ENCODE measurements at regions not wholly inside any gene's neighbourhood (a gene's known extent, or its start where the extent isn't known, plus 50 kb on each side); places are given as distances from the start of the nearest gene placed in this dataset.

DNA sequence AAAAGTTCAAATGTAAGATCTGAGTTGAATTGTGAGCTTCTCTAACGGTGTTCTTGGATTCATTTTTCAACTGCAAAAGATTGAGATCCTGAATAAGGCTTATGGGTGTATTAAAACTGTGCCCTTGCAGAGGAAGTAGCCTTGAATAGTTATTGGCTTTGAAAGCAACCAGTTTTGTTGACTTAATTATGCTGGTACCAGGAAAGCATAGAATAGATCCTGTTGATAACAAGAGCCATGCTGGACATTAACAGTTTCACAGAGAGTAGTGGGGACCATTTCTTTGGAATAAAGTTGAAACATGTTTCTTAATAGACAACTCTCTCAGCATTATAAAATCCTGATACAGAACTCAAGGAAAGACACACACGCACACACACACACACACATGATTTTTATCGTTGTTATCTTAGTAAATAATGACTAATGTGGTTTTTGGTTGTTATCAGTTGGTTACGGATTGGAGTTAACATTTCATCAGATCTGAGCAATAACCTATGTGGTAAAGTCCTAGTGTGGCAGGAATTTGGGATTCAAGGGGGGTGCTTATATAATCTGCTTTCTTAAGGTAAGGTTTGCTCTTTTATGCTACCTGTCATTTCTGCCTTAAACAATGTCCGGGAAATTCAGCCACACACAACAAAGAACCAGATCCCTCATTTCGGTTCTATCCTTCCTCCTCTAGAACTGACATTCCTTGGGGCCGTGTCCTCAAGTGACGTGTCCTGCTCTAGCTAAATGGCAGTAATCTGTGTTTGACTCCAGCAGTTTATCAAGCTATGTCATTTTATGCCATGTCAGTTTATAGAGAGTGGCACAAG is 330.9 kb downstream of the CHRM3 start:
- TF ChIP-seq POLR2A (IDR thresholded peaks at IDR 0.05; ENCODE audit: low read depth, low read length) (no peak), RAD21 (IDR thresholded peaks at IDR 0.05; ENCODE audit: low read length) (no peak), MAZ (IDR thresholded peaks at IDR 0.05; ENCODE audit: borderline replicate concordance, low read depth, low read length) (no peak), CTCF (conservative IDR thresholded peaks at IDR 0.05; ENCODE audit: low read depth, low read length) (no peak), MXI1 (IDR thresholded peaks at IDR 0.05; ENCODE audit: borderline replicate concordance, low read depth, low read length) (no peak), RCOR1 (IDR thresholded peaks at IDR 0.05; ENCODE audit: insufficient replicate concordance, low read length) (no peak), CEBPB (IDR thresholded peaks at IDR 0.05; ENCODE audit: low read depth, low read length) (no peak), MAFK (IDR thresholded peaks at IDR 0.05; ENCODE audit: low read depth, low read length) (no peak), SMC3 (IDR thresholded peaks at IDR 0.05; ENCODE audit: low read depth, low read length) (no peak), CHD1 (IDR thresholded peaks at IDR 0.05; ENCODE audit: low read depth, low read length) (no peak), USF2 (IDR thresholded peaks at IDR 0.05; ENCODE audit: low read depth, low read length) (no peak), RFX5 (IDR thresholded peaks at IDR 0.05; ENCODE audit: low read depth, low read length) (no peak), FOS (IDR thresholded peaks at IDR 0.05; ENCODE audit: low read depth, low read length) (no peak), BHLHE40 (IDR thresholded peaks at IDR 0.05; ENCODE audit: low read depth, low read length) (no peak)

Data from IMR-90 (cell line).